ENCODE measurements at regions not wholly inside any gene's neighbourhood (a gene's known extent, or its start where the extent isn't known, plus 50 kb on each side); places are given as distances from the start of the nearest gene placed in this dataset.
A peak's percentile ranks its signal among the peaks of the same experiment; 100 is the strongest.

DNA sequence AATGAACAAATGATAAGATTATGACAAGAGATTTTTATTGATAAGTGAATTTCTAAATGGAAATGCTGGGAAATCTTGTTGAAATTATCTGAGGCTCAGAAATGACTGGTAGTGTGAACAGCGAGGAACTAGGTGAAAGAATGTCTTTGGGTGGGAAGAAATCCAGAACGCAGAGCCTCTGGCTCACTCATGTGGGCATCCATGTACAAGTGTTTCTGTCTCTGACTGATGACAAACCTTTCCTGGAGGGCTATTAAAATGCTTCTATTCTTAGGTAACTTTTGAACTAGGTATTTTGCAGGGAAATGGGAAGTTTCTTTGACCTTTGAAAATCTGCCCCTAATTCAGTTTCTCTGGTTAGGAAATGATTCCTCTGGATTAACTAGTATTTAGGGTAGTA, 598.6 kb downstream of the SLC4A3 start:
- 86 to 93% (median 91%) methylated on average over 2 of the region's 2 CpGs for WGBS, 5 donors
- H3K4me3 ChIP-seq, result no peak overlapping the region

GRCh38 chr2:220226546-220226945, 599.1 kb downstream of the SLC4A3 start:
- no peaks in the 10 kb centered on the region for H3K27me3 ChIP-seq
- no peaks in the 10 kb centered on the region for H3K36me3 ChIP-seq
- no peaks in the 10 kb centered on the region for H3K9me3 ChIP-seq
- no peak overlapping the region for H3K27ac ChIP-seq
- no peak for DNase-seq
- WGBS, 5 donors, result 91 to 94% (median 91%) methylated on average over 1 of the region's 1 CpG
- intact Hi-C loops (cut with DNase I; ENCODE audit: low total_unique reads), result no loop called here
- H3K4me3 ChIP-seq, result no peak overlapping the region
- TF ChIP-seq POLR2AphosphoS5 (IDR thresholded peaks at IDR 0.05) (no peak), EP300 (IDR thresholded peaks at IDR 0.05) (no peak), POLR2A (IDR thresholded peaks at IDR 0.05) (no peak)
- TF ChIP-seq, protein P1, sequence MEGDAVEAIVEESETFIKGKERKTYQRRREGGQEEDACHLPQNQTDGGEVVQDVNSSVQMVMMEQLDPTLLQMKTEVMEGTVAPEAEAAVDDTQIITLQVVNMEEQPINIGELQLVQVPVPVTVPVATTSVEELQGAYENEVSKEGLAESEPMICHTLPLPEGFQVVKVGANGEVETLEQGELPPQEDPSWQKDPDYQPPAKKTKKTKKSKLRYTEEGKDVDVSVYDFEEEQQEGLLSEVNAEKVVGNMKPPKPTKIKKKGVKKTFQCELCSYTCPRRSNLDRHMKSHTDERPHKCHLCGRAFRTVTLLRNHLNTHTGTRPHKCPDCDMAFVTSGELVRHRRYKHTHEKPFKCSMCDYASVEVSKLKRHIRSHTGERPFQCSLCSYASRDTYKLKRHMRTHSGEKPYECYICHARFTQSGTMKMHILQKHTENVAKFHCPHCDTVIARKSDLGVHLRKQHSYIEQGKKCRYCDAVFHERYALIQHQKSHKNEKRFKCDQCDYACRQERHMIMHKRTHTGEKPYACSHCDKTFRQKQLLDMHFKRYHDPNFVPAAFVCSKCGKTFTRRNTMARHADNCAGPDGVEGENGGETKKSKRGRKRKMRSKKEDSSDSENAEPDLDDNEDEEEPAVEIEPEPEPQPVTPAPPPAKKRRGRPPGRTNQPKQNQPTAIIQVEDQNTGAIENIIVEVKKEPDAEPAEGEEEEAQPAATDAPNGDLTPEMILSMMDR (IDR thresholded peaks at IDR 0.05), result no peak
- H3K4me1 ChIP-seq, result peaks cover 0 to 9% (median 0%) of the 10 kb centered on the region in 4 donors

More for the DNA sequence above, 598.6 kb downstream of the SLC4A3 start:
- no peak for TF ChIP-seq POLR2AphosphoS5 (IDR thresholded peaks at IDR 0.05)
- TF ChIP-seq, protein P1 (IDR thresholded peaks at IDR 0.05), result no peak
- no peak for TF ChIP-seq POLR2A (IDR thresholded peaks at IDR 0.05)
- no peak for TF ChIP-seq EP300 (IDR thresholded peaks at IDR 0.05)
- no peak for DNase-seq
- H3K4me1 ChIP-seq, result peaks cover 0 to 9% (median 0%) of the 10 kb centered on the region in 4 donors
- no peaks in the 10 kb centered on the region for H3K36me3 ChIP-seq
- H3K27ac ChIP-seq, result no peak overlapping the region
- H3K27me3 ChIP-seq, result no peaks in the 10 kb centered on the region
- no peaks in the 10 kb centered on the region for H3K9me3 ChIP-seq
- intact Hi-C loops (cut with DNase I; ENCODE audit: low total_unique reads), result no loop called here

DNA sequence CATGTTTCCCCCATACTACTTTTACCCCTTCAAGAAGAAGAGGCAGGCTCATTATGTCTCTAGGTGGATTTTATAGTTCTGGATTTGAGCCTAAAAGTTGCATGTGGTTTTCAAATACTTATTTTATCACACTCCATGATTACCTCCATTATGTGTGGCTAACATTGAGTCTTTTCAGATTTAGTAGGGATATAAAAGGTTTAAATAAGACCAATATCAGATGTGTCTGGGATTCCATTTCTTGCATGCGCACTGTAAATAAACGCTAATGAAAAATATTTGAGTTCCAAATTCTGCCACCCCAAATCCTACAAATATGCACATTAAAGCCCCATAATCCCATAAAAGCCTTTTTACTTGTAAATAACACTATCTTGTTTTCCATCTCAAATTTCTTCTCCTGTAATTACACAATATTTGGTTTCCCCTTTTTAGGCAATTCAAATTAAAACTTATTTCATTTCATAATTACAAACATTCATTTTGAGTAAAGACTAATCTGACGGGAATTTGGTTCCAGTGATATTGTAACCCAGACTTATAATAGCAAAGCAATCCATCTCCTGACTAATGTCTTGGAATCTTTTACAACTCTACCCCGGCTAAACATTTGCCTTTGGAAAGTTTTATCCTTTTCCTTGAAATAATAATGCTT, 600.0 kb downstream of the SLC4A3 start:
- H3K36me3 ChIP-seq, result no peaks in the 10 kb centered on the region
- no peak overlapping the region for H3K4me3 ChIP-seq
- TF ChIP-seq POLR2A (IDR thresholded peaks at IDR 0.05), result no peak
- TF ChIP-seq, protein P1 (IDR thresholded peaks at IDR 0.05), result no peak
- no peak for TF ChIP-seq EP300 (IDR thresholded peaks at IDR 0.05)
- TF ChIP-seq POLR2AphosphoS5 (IDR thresholded peaks at IDR 0.05), result no peak
- intact Hi-C loops (cut with DNase I; ENCODE audit: low total_unique reads), result no loop called here
- no peak for DNase-seq
- H3K4me1 ChIP-seq, result peaks cover 0 to 9% (median 0%) of the 10 kb centered on the region in 4 donors
- H3K27me3 ChIP-seq, result no peaks in the 10 kb centered on the region
- 54 to 84% (median 65%) methylated on average over 4 of the region's 4 CpGs for WGBS, 5 donors
- no peak overlapping the region for H3K27ac ChIP-seq
- no peaks in the 10 kb centered on the region for H3K9me3 ChIP-seq

DNA sequence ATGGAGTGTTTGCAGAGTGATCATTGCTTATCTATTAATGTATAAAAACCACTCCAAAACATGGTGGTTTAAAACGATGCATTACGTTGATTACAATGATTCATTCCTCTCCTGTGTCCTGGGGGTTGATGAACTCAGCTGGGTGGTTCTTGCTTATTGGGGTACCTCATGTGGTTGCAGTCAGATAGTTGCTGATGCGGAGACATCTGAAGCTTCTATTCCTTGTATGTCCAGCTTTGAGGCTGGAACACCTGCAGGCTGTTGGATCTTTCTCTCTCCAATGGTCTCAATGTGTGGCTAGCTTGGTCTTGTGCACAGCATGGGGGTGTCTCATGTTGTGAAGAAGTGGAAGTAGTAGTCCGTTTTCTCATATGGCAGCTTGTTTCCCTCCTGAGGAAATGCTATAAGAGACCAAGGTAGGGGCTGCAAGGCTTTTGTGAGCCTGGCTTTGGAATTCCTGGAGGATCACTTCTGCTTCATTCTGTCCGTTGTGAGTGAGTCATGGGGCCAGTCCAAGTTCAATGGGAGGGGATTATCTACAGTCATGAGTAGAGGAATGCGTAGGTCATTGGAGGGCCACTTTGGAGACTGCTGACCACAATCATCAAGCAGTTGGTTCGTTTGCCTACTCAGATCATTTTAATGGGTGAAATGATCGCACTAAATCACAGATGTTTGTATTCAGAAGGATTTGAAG, 601.0 kb downstream of the SLC4A3 start:
- peak in 1 of 2 donors; percentile 42 for DNase-seq
- intact Hi-C loops (cut with DNase I; ENCODE audit: low total_unique reads), result no loop called here
- TF ChIP-seq POLR2AphosphoS5 (IDR thresholded peaks at IDR 0.05) (no peak), POLR2A (IDR thresholded peaks at IDR 0.05) (no peak), EP300 (IDR thresholded peaks at IDR 0.05) (no peak)
- TF ChIP-seq, protein P1 (IDR thresholded peaks at IDR 0.05), result no peak
- Histone ChIP-seq H3K4me3 (no peak overlapping the region), H3K9me3 (no peaks in the 10 kb centered on the region), H3K27ac (no peak overlapping the region), H3K27me3 (no peaks in the 10 kb centered on the region), H3K36me3 (no peaks in the 10 kb centered on the region), H3K4me1 (peaks cover 0 to 9% (median 0%) of the 10 kb centered on the region in 4 donors)
- WGBS, 5 donors, result 42 to 59% (median 53%) methylated on average over 8 of the region's 8 CpGs
